Fibroblast of skin of left biceps (primary cell): ENCODE measurements at regions not wholly inside any gene's neighbourhood (a gene's known extent, or its start where the extent isn't known, plus 50 kb on each side); places are given as distances from the start of the nearest gene placed in this dataset.
A peak's percentile ranks its signal among the peaks of the same experiment; 100 is the strongest.
"Not testable (repeated sequence)": the region's sequence is repeated elsewhere in the genome, so short reads cannot be mapped to it uniquely, and the experiment has no call there.

Source experiments
- DNase-seq, 2 experiments: peaks; one replicate each; pipeline ENCODE4 v3.0.0-alpha.2; 2013; ENCODE audit warnings: low read depth in 2 of 2

- no peak for DNase-seq
Observed at GRCh38 chr6:110558575-110558974, 82.2 kb upstream of the SLC22A16 start.

GRCh38 chr6:110557199-110557598 is 80.8 kb upstream of the SLC22A16 start:
- DNase-seq: no peak

GRCh38 chr6:110556317-110557110 is 80.1 kb upstream of the SLC22A16 start:
- no peak for DNase-seq

- no peak for DNase-seq
Observed at GRCh38 chr6:110554966-110555460, 78.6 kb upstream of the SLC22A16 start.

- DNase-seq: no peak
Observed at GRCh38 chr6:110554441-110554840, 78.0 kb upstream of the SLC22A16 start.

GRCh38 chr6:110552901-110553641 is 76.7 kb upstream of the SLC22A16 start:
- DNase-seq: no peak

- no peak for DNase-seq
Observed at GRCh38 chr6:110552076-110552475, 75.7 kb upstream of the SLC22A16 start.

GRCh38 chr6:110551088-110551487 is 74.7 kb upstream of the SLC22A16 start:
- DNase-seq: no peak

GRCh38 chr6:110550353-110550752 is 73.9 kb upstream of the SLC22A16 start:
- DNase-seq: no peak

- no peak for DNase-seq
Observed at GRCh38 chr6:110549277-110549676, 72.9 kb upstream of the SLC22A16 start.

- no peak for DNase-seq
Observed at GRCh38 chr6:110548110-110548847, 71.9 kb upstream of the SLC22A16 start.

GRCh38 chr6:110547266-110547964 is 71.0 kb upstream of the SLC22A16 start:
- peak; percentile 38 to 41 for DNase-seq

- no peak for DNase-seq
Observed at GRCh38 chr6:110545081-110545872, 68.9 kb upstream of the SLC22A16 start.

GRCh38 chr6:110544472-110544871 is 68.1 kb upstream of the SLC22A16 start:
- DNase-seq: no peak

GRCh38 chr6:110543106-110543505 is 66.7 kb upstream of the SLC22A16 start:
- no peak for DNase-seq

- DNase-seq: no peak
Observed at GRCh38 chr6:110542311-110543024, 66.1 kb upstream of the SLC22A16 start.

- DNase-seq: peak; percentile 41 to 44
Observed at GRCh38 chr6:110541701-110542309, 65.4 kb upstream of the SLC22A16 start.

- not testable (repeated sequence) for DNase-seq
Observed at GRCh38 chr6:110539277-110540019, 63.0 kb upstream of the SLC22A16 start.
